GM21717 (cell line): ENCODE measurements at regions not wholly inside any gene's neighbourhood (a gene's known extent, or its start where the extent isn't known, plus 50 kb on each side); places are given as distances from the start of the nearest gene placed in this dataset.
"Not testable (repeated sequence)": the region's sequence is repeated elsewhere in the genome, so short reads cannot be mapped to it uniquely, and the experiment has no call there.

ENCODE experiments used
- ATAC-seq: cut with Tn5 transposase; IDR thresholded peaks from one replicate; pipeline ENCODE4 v1.9.1; 2021; ENCODE audit warnings: mild to moderate bottlenecking, moderate library complexity; ENCODE audit not compliant: unreplicated experiment

GRCh38 chr11:82396639-82397038 is 337.0 kb downstream of the FAM181B start:
- ATAC-seq = not testable (repeated sequence)

- ATAC-seq = no peak
Measured at GRCh38 chr11:82384308-82384707, 349.4 kb downstream of the FAM181B start.

GRCh38 chr11:82373781-82374542 is 359.7 kb downstream of the FAM181B start:
- no peak for ATAC-seq

- no peak for ATAC-seq
Measured at GRCh38 chr11:82365351-82365750, 368.3 kb downstream of the FAM181B start.

- no peak for ATAC-seq
Measured at GRCh38 chr11:82356316-82356715, 377.3 kb downstream of the FAM181B start.

- no peak for ATAC-seq
Measured at GRCh38 chr11:82355313-82355823, 378.3 kb downstream of the FAM181B start.

- no peak for ATAC-seq
Measured at GRCh38 chr11:82326853-82327252, 406.8 kb downstream of the FAM181B start.

- no peak for ATAC-seq
Measured at GRCh38 chr11:82321206-82321605, 412.5 kb downstream of the FAM181B start.

GRCh38 chr11:82315093-82315492 is 418.6 kb downstream of the FAM181B start:
- no peak for ATAC-seq

GRCh38 chr11:82308979-82309378 is 424.7 kb downstream of the FAM181B start:
- ATAC-seq = no peak

GRCh38 chr11:82305123-82305522 is 428.5 kb downstream of the FAM181B start:
- ATAC-seq = no peak

- no peak for ATAC-seq
Measured at GRCh38 chr11:82303671-82304070, 430.0 kb downstream of the FAM181B start.

- no peak for ATAC-seq
Measured at GRCh38 chr11:82288471-82288870, 445.2 kb downstream of the FAM181B start.

GRCh38 chr11:82270870-82271269 is 462.8 kb downstream of the FAM181B start:
- ATAC-seq = no peak

- ATAC-seq = no peak
Measured at GRCh38 chr11:82268627-82269026, 465.0 kb downstream of the FAM181B start.

- ATAC-seq = no peak
Measured at GRCh38 chr11:82267186-82267585, 466.5 kb downstream of the FAM181B start.

GRCh38 chr11:82261367-82261766 is 472.3 kb downstream of the FAM181B start:
- peak; percentile 58 for ATAC-seq

GRCh38 chr11:82250047-82250446 is 483.6 kb downstream of the FAM181B start:
- no peak for ATAC-seq

GRCh38 chr11:82246926-82247325 is 486.7 kb downstream of the FAM181B start:
- ATAC-seq = no peak

- ATAC-seq = no peak
Measured at GRCh38 chr11:82239498-82239897, 494.2 kb downstream of the FAM181B start.

- no peak for ATAC-seq
Measured at GRCh38 chr11:82234256-82234655, 499.4 kb downstream of the FAM181B start.

GRCh38 chr11:82233201-82233600 is 500.5 kb downstream of the FAM181B start:
- no peak for ATAC-seq

GRCh38 chr11:82229341-82229740 is 504.3 kb downstream of the FAM181B start:
- ATAC-seq = peak; percentile 68
